ENCODE measurements at regions not wholly inside any gene's neighbourhood (a gene's known extent, or its start where the extent isn't known, plus 50 kb on each side); places are given as distances from the start of the nearest gene placed in this dataset.

- DNase-seq (ENCODE audit: low spot score): no peak
Observed at GRCh38 chr2:164302786-164303185, 318.5 kb downstream of the GRB14 start.

- no peak for DNase-seq (ENCODE audit: low spot score)
Observed at GRCh38 chr2:164288235-164288634, 333.0 kb downstream of the GRB14 start.

DNA sequence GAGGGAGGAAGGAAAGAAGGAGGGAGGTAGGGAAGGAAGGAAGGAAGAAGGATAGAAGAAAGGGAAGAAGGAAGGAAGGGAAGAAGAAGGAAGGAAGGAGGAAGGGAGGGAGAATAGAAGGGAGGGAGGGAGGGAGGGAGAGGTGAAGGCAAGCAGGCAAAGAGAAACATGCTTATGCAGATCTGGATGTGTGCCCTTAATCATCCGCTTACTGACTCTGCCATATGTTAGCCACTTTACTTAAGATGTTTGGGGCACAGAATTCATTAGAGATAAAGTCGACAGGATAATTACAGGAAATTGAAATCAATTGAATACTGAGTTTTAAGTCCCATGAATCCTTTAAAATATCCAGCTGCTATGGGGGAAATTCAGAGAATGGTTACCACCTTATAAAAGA lies 334.2 kb downstream of the GRB14 start:
- DNase-seq (ENCODE audit: low spot score): no peak

DNA sequence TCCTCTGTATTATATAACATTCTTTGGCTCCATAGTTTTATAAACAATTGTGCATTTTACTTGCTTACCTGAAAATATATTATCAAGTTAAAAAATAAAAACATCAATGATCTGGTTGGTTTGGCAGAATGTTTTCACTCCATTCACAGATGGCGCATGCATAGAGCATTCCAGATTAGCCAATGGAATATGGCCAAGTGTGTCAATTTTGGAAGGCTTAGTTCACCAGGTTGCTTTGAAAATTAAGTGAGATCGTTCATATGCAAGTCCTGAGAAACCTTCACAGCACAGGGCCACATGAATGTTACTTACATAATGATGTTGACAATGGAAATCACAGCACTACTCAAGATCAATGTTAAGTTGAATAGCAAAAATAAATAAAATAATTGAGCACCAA lies 335.7 kb downstream of the GRB14 start:
- no peak for DNase-seq (ENCODE audit: low spot score)

DNA sequence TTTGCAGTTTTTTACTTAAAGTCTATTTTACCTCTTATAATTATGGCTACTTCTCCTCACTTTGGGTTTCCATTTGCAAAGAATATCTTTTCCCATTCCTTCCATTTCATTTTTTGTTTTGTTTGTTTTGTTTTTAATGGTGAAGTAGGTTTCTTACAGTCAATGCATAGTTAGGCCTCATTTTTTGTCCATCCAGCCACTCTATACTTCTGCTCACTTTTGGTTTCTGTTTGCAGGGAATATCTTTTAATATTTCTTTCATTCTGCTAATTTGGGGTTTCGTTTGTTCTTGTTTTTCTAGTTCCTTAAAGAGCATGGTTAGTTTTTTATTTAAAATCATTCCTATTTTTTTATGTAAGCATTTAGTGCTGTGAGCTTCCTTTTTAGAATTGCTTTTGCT lies 339.4 kb downstream of the GRB14 start:
- DNase-seq (ENCODE audit: low spot score): no peak

- DNase-seq (ENCODE audit: low spot score): no peak
Observed at GRCh38 chr2:164275659-164276058, 345.6 kb downstream of the GRB14 start.

DNA sequence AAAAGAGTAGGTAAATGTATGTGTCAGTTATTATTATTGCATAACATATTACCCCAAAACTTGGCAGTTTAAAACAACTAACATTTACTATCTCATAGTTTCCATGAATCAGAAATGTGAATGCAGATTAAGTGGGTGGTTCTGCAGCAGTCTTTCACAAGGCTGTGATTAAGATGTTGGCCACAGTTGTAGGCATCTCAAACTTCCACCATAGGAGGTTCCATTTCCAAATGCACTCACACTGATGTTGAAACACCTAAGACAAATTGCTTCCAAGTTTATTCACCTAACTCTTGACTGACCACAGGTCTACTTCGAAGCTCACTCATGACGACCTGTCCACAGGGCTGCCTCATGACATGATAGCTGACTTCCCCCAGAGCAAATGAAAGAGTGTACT lies 360.8 kb downstream of the GRB14 start:
- no peak for DNase-seq (ENCODE audit: low spot score)

DNA sequence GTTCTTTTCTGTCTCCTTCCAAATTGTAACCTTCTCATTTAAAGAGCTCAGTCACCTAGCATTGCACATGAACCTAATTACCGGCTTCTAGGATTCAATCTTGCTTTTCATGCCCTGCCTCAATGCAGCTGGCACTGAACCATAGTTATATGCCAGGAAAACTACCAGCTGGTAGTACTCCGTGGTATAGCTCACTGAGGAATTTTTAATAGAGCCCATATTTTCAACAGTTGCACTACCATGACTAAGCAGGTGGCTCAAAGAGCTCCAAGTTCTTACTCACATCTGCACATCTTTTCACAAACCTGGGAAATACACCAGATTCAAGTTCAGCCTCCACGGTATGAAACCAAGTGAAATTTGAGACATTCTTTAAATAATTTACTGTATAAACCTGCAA lies 363.5 kb downstream of the GRB14 start:
- no peak for DNase-seq (ENCODE audit: low spot score)

GRCh38 chr2:164252568-164253287 lies 368.6 kb downstream of the GRB14 start:
- no peak for DNase-seq (ENCODE audit: low spot score)

DNA sequence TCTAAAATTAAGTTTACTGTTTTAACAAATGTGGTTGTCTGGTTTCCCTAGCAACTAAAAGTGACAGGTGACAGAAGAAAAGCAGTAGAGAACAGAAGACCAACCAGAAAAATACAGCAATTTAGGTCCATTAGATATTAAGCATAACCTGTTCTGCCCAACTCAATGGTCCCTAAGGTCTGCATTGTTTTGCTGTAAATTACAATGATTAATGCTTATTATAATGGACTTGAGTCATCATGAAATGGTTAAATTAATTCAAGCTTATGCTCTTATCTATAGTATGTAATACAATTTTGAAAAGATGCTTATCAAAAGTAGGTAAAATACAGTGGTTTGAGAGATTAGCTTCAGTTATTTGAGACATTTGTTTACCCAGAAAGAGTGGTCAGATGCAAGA lies 378.0 kb downstream of the GRB14 start:
- no peak for DNase-seq (ENCODE audit: low spot score)

DNA sequence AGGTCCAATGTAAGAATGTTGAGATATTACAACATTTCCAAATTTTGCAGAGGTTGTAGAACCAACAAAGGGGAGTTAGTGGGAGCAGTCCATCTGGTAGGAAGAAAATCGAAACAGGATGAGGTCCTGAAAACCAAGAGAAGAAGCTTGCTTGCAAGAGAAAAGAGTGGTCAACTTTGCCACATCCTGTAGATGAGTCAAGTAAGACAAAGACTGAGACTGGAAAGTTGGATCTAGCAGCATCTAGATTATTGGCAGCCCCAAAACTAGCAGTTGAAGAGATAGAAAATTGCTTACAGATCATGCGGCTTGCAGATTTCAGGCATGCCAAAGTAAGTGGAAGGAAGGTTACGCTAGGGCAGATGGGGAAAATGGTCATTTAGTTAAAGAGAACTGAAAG lies 378.9 kb downstream of the GRB14 start:
- DNase-seq (ENCODE audit: low spot score): no peak

DNA sequence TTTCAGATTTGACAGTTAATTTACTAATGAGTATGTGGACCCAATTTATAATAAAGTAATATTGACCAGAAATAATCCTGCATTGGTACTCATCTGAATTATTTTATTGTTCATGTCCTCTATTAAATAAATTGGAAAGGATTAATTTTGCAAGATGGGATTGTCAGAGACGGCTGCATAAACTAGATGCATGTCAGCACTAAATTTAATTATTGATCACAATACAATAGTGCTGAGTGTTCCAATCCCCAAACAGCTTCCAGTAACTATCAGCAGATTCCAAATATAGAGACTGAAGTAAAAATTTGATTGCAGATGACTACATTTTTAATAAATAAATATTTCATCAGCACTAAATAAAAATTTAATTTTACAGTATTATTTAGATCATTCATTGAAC lies 387.2 kb downstream of the GRB14 start:
- DNase-seq (ENCODE audit: low spot score): no peak

DNA sequence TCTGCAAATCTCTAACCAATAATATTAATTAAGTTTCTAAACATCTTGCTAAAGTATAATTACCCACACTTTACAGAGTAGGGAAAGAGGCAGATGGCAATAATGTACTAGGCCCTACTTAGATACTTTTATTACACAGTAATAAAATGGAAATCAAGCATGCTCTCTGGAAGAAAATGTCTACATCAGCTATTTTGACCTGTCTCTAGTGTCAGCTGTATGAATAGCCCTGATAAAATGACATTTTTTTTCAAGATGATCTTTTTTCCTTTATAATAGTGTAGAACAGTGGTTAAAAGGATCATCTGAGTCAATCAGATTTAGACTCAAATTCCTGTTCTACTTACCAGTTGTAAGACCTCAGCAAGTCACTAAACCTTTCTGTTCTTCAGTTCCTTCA lies 397.3 kb downstream of the GRB14 start:
- DNase-seq (ENCODE audit: low spot score): no peak

DNA sequence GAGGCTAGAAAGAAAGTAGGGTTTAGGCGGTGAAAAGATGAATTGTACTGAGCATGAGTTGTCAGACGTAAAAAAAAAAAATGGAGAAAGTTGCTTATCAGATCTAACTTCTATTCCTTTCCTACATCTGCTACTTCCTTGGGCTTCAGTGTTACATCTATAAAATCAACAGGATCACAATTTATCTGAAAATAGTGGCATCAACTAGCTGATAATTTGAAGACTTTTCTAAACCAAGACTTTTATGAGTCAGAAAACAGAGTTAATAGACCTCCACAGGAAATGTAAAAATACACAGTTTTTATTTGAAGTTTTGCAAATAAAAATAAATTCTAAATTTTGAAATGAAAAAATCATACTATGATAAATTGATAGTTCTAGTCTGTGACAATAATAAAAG lies 399.8 kb downstream of the GRB14 start:
- DNase-seq (ENCODE audit: low spot score): no peak

- no peak for DNase-seq (ENCODE audit: low spot score)
Observed at GRCh38 chr2:164220265-164220664, 401.0 kb downstream of the GRB14 start.

GRCh38 chr2:164213916-164214315 lies 407.4 kb downstream of the GRB14 start:
- no peak for DNase-seq (ENCODE audit: low spot score)

DNA sequence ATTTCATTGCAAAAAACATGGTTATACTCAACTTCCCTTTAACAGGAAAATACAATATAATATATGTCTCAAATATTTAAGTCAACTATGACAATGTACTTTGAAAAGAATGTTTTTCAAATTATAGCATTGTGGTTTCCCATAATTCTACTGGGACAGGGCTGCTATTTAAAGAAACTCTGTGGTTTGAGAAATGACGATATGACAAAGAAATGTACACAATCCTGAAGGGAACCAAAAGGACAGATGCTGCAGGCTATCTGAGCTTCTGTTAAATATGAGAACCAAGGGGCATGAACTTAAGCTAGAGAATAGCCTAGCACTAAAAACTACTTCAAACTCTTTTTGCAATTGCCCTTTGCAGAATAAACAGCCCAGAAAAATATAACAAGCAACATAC lies 415.9 kb downstream of the GRB14 start:
- DNase-seq (ENCODE audit: low spot score): peak; percentile 3

GRCh38 chr2:164203131-164203530 lies 418.2 kb downstream of the GRB14 start:
- DNase-seq (ENCODE audit: low spot score): no peak

DNA sequence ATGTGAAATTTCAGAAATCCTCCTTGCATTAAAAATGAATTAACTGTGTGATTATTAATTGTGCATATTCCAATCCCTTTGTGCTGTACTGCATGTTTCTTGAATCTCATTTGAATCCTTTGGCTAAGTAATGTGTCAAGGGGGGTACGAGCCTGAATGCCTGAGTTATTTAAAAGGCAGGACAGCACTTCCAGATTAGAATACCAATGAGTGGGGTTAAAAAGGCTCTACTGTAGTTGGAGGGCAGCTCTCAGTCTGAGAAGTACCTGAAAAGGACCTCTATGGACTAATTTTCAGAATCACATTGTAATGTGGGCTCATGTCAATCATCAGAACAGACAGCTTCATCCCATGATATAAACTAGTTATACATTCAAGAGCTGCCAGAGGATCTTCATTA lies 423.0 kb downstream of the GRB14 start:
- DNase-seq (ENCODE audit: low spot score): no peak

GRCh38 chr2:164190700-164191099 lies 430.6 kb downstream of the GRB14 start:
- DNase-seq (ENCODE audit: low spot score): no peak

DNA sequence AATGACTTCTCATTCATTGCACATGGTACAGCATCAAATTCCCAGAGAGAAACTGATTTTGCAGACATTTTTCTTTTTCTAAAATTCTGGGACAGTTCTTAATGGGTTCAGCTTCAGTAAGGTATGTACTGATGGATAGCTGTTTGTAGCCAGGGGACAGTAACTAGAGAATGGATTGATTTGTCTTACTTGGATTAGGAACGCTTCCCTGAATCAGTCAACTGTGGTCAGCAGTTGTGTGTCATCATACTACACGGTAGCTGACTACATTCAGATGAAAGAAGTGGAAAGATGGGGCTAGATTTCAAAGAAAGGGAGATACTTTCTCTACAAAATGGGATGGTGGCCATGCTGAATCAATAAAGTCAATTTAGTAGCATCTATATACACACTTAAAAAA lies 431.4 kb downstream of the GRB14 start:
- DNase-seq (ENCODE audit: low spot score): no peak

DNA sequence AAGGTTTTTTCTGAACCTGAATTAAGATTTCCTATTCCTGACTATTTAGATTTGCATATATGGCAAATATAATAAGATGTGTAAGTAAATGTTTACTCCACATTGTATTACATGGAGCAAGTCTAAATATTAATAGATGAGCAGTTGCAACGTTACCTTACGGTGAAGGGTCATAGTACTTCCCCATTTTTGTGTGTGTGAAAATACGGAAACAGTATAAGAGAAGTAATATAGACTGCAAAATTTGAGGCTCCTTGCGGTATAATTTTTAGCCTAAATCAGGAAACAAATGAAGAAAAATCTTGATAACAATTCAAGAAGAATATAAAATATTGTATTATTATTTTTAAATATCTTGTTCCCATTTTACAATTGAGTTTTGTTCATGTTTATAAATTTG lies 434.2 kb downstream of the GRB14 start:
- DNase-seq (ENCODE audit: low spot score): no peak

GRCh38 chr2:164186591-164186990 lies 434.7 kb downstream of the GRB14 start:
- DNase-seq (ENCODE audit: low spot score): peak; percentile 4

DNA sequence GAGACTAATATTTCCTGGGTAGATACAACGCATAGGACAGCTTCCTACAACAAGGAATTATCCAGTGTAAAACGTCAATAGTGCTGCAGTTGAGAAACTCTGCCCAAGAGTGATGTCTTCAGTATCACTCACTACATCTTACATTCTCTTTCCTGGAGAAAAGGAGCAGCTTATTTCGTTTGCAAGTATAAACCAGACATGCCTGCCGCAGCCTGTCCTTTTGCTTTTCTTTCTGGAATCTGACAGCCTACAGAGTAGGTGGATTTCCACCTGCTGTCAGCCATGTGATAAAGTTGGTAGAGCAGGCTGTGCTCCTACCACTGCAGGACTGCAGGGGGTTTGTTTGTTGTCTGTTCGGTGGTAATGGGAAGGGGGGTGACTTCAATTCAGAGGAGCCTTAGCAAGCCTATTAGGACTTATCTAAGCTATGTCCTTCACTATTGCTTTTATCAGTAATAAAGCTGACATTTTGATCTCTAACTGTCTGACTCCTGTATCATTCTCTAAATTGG lies 439.1 kb downstream of the GRB14 start:
- DNase-seq (ENCODE audit: low spot score): no peak
